GM19035 (cell line): ENCODE measurements at regions not wholly inside any gene's neighbourhood (a gene's known extent, or its start where the extent isn't known, plus 50 kb on each side); places are given as distances from the start of the nearest gene placed in this dataset.
A peak's percentile ranks its signal among the peaks of the same experiment; 100 is the strongest.

Experiments
- ATAC-seq: cut with Tn5 transposase; IDR thresholded peaks from one replicate; pipeline ENCODE4 v1.9.1; 2021; ENCODE audit not compliant: unreplicated experiment

DNA sequence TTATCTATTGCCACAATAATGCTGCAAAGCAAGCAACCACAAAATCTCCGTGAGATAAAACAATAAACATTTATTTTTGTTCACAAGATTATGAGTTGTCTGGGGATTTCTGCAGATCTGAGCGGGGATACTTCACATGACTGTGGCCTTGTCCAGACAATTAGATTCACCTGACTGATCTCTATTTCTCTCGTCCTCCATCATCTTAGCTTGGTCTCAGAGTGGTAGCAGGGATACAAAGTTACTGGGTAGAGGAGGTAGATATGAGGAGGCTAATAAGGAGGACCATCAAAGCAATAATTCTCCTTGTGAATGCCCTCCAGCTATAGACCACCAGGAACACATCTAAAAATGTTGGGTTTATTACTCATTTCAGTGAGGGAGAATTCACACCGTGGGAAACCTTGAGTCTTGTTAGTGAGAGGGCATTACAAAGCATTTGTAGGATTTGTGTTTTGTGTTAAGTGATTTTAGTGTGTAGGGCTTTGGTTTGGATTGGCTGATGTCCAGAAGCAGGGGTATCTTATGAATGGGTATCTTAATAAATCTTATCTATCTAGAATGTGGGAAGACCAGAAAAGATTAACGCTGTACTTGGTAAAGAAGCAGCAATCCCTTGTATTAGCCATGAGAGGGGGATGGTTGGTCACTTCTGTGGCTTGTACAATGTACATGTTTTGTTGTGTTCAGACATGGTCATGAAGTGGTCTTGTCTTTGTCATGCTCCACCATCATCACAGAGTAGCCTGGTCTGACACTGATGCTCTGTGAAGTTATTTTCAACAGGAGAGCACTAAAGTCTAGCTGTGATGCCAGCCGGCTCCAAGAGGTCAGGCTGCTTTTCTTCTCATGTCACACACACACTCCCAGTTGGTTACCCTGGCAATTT is 287.6 kb upstream of the STT3B start:
- no peak for ATAC-seq

DNA sequence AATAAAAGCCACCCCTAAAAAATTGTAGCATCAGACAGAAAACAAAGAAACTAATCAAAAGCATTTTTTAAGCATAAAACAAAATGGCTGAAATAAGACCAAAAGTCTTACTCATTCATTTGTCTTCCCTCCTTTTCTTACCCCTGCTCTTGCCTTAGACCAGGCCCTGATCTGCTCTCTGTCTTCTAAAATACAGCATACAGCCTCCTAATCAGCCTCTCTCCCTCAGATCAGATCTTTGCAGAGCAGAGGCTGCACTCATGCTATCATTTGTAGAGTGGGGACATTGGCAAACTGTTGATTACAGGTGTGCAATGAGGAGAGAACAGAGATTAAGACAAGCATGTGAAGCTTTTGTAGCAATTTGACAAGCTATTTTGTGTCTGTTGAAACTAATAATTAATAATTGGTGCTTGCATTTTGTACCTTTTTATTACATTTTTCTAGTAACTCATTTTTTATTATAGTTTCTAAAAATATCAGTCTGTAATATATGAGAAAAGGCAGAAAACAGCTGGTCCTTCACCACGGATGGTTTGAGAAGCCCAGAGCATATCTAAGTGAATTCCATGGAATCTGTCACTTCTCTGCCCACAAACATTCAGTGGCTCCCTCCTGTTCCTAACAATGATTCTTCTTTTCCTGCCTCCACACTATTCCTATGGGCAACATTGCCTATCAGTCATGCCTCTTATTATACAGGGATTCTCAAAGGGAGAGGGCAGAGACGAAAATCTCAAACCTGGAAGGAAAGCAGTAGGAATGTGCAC is 286.2 kb upstream of the STT3B start:
- ATAC-seq: no peak

DNA sequence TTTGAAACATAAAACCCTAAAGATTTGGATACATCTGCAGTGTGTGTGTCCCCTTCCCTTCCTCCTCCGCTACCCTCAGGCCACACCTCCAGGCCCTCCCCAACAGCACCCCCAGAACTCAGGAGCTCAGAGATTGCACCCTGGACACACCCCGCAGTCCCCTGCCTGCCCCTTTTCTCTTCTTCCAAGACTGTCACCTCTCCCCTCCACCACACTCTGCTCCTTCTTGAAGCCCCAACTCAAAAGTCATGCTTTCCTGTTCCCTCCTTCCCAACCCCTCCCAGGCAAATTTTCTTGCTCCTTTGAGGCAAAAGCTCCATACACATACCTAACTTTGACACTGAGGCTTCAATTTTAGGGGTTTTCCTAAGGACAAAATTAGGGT is 285.7 kb upstream of the STT3B start:
- ATAC-seq: no peak

DNA sequence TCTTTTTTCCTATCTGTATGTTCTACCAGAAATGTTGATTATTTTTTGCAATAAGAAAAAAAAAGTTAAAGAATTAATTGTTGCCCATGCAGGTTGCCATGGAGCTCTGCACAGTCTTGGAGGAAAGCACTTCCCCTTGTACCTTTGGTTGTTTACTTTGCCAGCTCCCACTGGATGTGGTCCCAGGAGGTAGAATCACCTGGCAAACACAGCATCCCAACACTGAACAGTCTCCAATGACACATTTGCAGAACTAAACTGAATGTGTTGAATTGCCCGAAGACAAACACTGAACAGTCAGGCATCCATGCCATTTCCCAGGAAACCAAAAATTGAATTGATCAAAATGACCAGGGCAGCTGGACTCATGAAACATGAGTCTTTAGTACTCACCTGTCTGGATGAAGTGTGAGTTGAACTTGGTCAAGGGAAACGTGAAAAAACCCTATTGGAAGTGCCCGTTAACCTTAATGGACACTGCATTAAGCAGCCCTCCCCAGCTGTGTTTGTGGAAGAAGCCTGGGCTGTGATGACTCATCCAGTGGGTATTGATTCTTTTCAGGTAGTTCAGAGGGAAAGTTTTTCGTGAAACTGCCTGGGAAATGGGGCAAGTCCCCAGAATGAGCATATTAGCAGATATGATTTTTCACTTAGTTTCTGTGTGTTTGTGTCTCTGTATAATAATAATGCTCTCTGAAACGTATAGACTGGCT is 284.7 kb upstream of the STT3B start:
- ATAC-seq: peak; percentile 56

DNA sequence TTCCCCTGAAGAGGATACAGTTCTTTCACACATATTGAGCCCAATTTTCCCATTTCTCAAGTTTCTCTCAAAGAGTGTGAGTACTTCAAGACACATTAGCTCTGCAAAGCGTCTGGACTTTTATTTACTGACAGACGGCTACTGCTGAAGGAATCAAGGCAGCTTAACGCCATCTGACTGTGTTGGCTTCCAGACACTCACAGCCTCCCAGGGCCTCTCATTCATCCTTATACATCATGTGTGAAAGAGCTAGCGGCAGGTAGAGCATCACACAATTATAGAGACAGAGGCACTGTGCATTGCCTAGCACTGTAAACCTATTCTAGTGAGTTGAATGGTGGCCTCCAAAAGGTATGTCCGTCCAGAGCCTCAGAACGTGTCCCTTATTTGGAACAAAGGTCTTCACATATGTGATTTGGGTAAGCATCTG is 284.1 kb upstream of the STT3B start:
- no peak for ATAC-seq

DNA sequence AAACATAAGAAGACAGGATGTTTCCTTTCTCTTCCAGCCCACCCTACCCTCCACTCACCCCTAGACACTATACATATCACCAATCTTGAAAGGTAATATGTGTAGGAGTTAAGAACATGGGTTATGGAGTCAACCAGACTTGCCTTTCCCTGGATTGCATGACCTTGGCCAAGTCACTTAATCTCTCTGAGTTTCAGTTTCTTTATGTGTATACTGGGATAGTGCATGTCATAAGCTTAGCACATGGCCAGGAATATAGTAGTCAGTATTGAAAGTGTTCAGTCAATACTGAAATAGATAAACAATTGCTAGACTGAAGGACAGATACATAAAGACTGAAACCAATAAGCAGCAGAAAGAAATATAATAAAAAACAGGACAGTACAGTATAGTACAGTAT is 283.2 kb upstream of the STT3B start:
- no peak for ATAC-seq

DNA sequence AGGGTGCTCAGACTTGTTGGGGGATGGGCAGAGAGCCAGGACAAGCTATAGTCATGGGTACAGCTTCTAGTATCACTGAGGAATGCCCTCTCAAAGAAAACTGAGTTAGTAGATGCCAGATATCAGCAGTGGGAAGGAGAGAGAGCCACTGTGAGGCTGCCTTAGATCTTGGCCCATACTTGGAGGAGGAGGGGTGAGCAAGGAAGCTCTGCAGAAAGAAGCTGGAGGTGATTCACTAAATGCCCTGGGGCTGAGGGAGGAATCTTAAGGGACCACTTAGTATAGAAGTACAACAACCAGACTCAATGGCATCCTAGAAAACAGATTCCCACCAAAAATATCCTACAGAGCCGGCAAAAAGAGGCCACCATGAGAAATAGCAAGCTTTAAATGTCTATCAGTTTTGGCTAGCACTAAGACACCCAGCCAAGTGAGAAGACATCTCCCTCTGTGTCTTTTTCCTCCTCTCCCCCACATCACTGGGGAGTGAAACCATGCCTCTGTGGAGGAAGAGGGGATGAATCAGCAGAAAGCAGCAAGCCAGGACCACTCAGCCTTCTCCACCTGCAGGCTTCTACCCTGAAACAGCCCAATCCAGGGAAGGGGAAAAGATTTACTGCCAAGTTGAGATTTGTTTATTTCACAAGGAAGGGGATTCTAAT is 282.5 kb upstream of the STT3B start:
- ATAC-seq: no peak

DNA sequence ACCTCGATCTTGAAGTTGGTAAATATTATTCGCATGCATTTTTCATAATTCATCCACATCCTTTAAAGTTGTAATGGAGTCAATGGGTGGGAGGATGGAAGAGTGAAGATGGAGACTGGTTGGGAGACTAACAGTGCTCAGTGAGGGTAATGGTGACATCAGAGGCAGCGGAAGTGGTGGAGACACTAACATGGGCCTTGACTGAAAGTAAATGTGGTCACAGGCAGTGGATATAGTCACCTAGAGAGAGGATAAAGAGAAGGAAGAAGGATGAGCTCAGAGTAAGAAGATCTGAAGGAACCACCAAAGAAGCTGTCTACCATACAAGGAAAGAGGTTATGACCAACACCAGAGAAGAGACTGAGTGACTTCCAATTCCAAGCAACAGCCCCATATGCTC is 281.6 kb upstream of the STT3B start:
- ATAC-seq: no peak

DNA sequence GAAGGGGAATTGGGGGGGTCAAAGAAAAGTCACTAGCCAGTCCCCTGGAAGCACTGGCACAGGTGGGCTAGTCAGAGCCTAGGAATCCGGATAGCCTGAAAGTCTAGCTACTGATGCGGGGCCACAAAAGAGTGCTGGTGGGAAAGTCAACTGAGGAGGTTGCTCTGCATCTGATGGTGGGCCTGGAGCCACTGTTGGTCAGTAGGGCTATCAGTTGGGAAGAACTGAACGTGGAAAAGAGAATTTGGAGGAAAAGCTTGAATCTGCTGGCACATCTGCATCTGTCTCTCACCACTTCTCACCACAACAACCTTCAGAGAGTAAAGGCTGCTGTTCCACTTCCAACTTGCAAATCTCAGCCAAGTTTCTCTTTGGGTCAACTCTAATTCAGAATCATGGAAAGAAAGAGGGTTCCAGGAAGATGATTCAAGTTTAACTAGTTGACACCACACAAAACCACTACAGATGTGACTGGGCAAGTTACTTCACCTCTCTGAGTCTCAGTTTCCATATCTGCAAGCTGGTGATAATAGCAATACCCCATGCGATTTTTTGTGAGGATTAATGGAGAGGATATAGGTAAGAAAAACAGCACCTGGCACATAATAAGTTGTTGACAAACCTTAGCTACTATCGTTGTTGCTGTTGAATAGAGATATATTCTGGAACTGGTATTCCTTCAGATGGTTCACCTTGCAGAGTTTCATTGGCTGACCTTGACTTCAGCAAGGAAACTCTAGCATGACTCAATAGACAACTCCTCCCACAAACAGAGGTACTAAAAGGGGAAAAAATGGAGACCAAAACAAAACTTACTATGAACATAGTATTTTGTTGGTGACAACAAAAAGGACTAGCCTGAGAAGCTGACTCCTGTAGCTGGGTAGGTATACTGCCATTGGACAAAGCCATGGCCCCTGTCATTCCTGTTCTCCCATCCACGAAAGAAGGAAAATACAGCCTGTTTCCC is 280.2 kb upstream of the STT3B start:
- peak; percentile 34 for ATAC-seq

DNA sequence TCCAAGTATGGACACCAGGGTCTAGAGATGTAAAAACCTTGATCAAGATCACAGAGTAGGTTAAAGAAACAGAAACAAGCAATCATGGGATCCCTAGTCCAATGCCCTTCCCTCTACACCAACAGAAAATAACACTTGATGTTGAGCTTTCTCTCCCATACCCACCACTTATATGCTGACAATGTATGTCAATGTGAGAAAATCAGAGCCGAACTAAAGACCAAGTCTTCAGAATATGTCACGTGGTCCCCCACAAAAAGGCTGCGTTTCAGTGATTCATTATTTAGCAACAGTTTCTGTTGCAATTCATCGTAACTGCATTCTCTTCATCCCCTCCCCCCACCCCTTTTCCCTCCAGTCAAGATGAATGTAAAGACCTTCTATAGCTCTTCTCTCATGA is 278.9 kb upstream of the STT3B start:
- ATAC-seq: no peak

DNA sequence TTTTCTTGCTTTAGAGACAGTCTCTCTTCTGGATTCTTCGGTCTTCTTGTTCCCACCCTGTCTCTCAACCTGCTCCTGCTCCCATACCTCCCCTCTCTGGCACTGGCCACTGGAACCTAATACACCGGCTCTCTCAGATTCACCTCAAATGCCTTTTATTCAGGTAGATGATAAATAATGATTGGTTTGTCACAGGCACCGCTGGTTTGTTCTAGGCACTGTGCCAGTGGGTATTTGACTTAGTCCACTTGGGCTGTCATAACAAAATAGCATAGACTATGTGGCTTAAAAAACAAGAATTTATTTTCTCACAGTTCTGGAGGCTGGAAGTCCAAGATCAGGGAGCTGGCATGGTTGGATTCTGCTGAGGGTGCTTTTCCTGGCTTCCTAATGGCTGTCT is 278.2 kb upstream of the STT3B start:
- no peak for ATAC-seq

DNA sequence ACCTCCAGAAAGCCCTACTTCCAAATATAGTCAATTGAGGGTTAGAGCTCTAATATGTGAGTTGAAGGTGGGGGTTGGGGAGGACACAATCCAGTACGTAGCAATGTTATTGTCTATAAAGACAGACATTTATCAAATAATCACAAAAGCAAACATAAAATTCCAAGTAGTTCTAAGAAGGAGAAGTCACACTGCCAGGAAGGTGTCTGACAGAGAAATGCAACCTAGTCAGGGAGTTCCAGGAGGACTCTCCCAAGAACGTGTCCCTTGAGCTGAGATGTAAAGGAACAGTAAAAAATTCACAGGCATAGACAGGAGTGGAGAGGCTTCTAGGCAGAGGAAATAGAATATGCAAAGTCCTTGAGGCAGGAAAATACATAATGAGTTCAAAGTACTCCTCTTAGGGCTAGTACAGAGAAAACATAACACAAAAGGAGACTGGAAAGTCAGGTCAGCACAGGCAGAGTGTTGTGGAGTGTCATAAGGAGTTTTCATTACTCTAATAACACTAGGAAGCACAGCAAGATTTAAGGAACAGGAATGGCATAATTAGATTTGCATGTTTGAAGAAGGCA is 277.6 kb upstream of the STT3B start:
- no peak for ATAC-seq

DNA sequence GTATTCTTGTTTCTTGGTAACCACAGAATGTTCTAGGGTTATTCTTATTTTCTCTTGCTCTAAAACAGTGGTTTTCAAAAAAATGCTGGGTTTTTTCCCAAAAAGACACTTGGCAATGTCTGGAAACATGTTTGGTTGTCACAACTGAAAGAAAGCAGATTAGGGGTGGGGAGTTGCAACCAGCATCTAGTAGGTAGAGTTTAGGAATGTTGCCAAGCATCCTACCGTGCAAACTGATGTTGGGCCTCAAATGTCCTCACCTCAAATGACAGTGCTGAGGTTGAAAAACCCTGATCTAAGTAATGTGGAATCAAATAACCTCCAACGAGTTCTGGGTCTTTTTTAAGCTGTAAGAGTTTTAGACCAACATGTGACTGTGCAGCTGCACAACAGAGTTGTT is 270.5 kb upstream of the STT3B start:
- ATAC-seq: no peak

DNA sequence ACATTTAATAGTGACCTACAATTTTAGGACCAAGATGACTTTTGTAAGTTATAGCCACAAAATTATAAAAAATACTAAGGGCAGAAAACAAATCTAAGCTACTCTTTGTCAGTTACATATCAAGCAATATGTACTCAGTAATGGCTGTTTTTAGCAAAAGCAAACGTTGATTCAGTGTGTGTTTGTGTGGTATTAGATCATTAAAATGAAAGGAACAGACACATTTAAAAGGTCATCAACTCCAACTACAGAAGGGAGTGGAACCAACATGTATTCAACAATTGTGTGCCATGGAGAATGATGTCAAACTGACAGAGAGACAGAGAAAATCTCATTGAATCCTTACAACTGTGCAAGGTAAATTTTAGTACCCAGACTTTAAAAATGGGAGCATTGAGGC is 268.8 kb upstream of the STT3B start:
- no peak for ATAC-seq

DNA sequence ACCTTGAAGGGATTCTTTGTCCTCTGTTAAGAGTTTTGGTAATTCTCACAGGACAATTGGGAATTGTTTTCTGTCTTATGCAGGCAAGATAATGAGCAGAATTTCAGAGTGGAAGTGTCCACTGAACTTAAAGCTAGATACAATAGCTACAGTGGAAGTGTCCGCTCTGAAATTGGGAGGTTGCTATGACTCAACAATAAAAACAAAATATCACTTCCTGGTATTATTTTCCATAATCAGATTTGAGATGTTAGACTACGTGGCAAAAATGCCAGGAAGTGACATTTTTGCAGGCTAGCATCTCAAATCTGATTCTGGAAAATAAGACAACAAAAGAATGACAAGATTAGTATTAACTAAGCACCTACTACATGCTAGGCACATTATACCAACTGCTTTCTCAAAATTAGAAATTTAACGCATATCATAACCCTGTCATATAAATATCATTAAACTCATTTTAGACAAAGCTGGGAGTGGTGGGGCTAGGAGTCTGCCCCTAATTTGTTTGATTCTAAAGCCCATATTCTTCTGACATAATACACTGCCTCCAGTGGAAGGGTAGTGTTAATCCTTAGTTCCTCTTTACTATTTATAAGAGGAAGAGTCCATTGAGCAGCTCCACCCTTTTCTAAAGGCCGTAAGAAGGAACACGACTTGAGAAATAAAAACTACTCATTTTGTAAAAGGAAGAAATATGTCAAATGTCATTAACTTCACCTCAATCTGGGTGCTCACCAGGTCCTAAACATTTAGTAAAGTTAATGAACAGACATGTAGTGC is 266.9 kb upstream of the STT3B start:
- no peak for ATAC-seq

DNA sequence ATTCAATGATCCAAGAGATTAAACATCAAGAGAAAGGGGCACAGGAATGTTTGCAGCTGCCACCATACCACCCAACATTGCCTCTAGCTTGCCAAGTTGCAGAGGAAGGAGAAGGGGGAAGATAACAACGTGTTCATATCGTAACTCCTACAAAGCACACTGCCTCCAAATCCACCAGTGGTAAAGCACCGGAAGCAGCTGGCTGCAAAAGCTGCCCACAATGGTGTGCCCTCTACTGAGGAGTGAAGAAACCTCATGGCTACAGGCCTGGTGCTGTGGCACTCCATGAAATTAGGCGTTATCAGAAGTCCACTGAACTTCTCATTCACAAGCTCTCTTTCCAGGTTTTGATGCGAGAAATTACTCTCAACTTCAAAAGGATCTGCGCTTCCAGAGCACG is 263.9 kb upstream of the STT3B start:
- no peak for ATAC-seq

DNA sequence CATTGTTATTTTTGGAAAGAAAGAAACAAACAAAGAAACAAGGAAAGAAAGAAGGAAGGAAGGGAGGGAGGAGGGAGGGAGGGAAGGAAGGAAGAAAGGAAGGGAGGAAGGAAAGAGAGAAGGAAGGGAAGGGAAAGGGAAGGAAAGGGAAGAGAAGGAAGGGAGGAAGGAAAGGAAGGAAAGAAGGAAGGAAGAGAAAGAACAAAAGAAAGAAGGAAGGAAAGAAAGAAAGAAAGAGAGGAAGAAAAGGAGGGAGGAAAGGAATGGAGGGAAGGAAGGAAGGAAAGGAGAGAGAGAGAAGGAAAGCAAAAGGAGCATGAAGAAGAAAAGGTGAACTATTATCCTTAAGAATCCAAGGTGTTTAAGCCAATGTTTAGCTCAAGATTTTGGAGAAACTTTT is 262.7 kb upstream of the STT3B start:
- ATAC-seq: no peak

DNA sequence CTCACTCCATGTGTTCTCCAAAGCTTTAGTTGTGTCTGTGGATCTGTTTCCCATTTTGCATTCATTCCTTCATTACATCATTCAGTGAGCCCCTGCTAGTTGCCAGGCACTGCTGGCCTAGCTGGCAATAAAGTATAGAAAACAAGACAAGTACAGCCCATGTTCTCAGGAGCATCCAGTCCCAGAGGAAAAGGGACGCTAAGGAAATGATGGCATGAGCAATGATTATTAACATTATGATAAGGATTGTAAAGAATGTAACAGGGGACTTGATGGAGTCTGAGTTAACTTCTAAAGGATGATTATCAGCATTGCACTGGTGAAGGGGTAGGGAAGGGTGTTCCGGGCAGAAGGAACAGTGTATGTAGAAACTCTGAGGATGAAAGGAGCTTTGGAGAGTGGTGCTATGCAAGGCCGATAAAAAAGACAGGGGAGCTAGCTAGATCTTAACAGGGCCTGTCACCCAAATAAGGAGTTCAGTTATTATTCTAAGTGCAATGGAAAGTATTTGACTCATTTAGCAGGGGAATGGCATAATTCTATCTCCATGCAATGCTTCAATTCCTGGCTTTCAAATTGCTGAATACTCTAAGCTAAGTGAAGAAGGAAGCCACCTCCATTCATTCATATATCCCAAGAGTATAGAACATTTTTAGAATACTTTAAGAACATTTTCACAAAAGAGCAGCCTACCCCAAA is 258.2 kb upstream of the STT3B start:
- ATAC-seq: no peak
